ENCODE measurements at regions not wholly inside any gene's neighbourhood (a gene's known extent, or its start where the extent isn't known, plus 50 kb on each side); places are given as distances from the start of the nearest gene placed in this dataset.

- no peak for DNase-seq
Observed at GRCh38 chr4:23005691-23006090, 313.0 kb downstream of the GBA3 start.

- no peak for DNase-seq
Observed at GRCh38 chr4:23001478-23001877, 308.7 kb downstream of the GBA3 start.

- no peak for DNase-seq
Observed at GRCh38 chr4:22999419-22999818, 306.7 kb downstream of the GBA3 start.

GRCh38 chr4:22997358-22998224 lies 304.9 kb downstream of the GBA3 start:
- no peak for DNase-seq

- no peak for DNase-seq
Observed at GRCh38 chr4:22991576-22991975, 298.8 kb downstream of the GBA3 start.

GRCh38 chr4:22988526-22988925 lies 295.8 kb downstream of the GBA3 start:
- no peak for DNase-seq

GRCh38 chr4:22987870-22988269 lies 295.1 kb downstream of the GBA3 start:
- no peak for DNase-seq

GRCh38 chr4:22986881-22987280 lies 294.1 kb downstream of the GBA3 start:
- DNase-seq = no peak

- no peak for DNase-seq
Observed at GRCh38 chr4:22986262-22986661, 293.5 kb downstream of the GBA3 start.

GRCh38 chr4:22984390-22984789 lies 291.7 kb downstream of the GBA3 start:
- DNase-seq = no peak

GRCh38 chr4:22978656-22979055 lies 285.9 kb downstream of the GBA3 start:
- no peak for DNase-seq

GRCh38 chr4:22970665-22971064 lies 277.9 kb downstream of the GBA3 start:
- no peak for DNase-seq

GRCh38 chr4:22969287-22969896 lies 276.7 kb downstream of the GBA3 start:
- no peak for DNase-seq

GRCh38 chr4:22962295-22962694 lies 269.6 kb downstream of the GBA3 start:
- DNase-seq = peak; percentile 5

- no peak for DNase-seq
Observed at GRCh38 chr4:22959483-22959882, 266.7 kb downstream of the GBA3 start.

- DNase-seq = no peak
Observed at GRCh38 chr4:22957774-22958309, 265.1 kb downstream of the GBA3 start.

- no peak for DNase-seq
Observed at GRCh38 chr4:22949161-22949855, 256.6 kb downstream of the GBA3 start.

- no peak for DNase-seq
Observed at GRCh38 chr4:22947851-22948250, 255.1 kb downstream of the GBA3 start.

- DNase-seq = no peak
Observed at GRCh38 chr4:22942920-22943559, 250.3 kb downstream of the GBA3 start.

GRCh38 chr4:22941688-22942375 lies 249.1 kb downstream of the GBA3 start:
- DNase-seq = no peak

- DNase-seq = no peak
Observed at GRCh38 chr4:22932326-22932725, 239.6 kb downstream of the GBA3 start.

- DNase-seq = no peak
Observed at GRCh38 chr4:22922426-22922825, 229.7 kb downstream of the GBA3 start.
